IPS-NIHi7 (cell line): ENCODE measurements at regions not wholly inside any gene's neighbourhood (a gene's known extent, or its start where the extent isn't known, plus 50 kb on each side); places are given as distances from the start of the nearest gene placed in this dataset.
"Not testable (repeated sequence)": the region's sequence is repeated elsewhere in the genome, so short reads cannot be mapped to it uniquely, and the experiment has no call there.

Experiments used
- DNase-seq: peaks from one replicate; pipeline ENCODE4 v3.0.0; 2012; ENCODE audit warnings: mixed read lengths; ENCODE audit errors: extremely low spot score

- no peak for DNase-seq
Observed at GRCh38 chr6:113194090-113194489, 663.1 kb upstream of the MARCKS start.

- no peak for DNase-seq
Observed at GRCh38 chr6:113202852-113203714, 654.1 kb upstream of the MARCKS start.

GRCh38 chr6:113203715-113204110 lies 653.4 kb upstream of the MARCKS start:
- DNase-seq, result no peak

- DNase-seq, result no peak
Observed at GRCh38 chr6:113205553-113205952, 651.6 kb upstream of the MARCKS start.

GRCh38 chr6:113208726-113209125 lies 648.4 kb upstream of the MARCKS start:
- no peak for DNase-seq

- no peak for DNase-seq
Observed at GRCh38 chr6:113209315-113209714, 647.8 kb upstream of the MARCKS start.

GRCh38 chr6:113211170-113211569 lies 646.0 kb upstream of the MARCKS start:
- DNase-seq, result no peak

GRCh38 chr6:113219783-113220182 lies 637.4 kb upstream of the MARCKS start:
- DNase-seq, result no peak

- DNase-seq, result no peak
Observed at GRCh38 chr6:113220832-113221231, 636.3 kb upstream of the MARCKS start.

GRCh38 chr6:113221850-113222249 lies 635.3 kb upstream of the MARCKS start:
- DNase-seq, result no peak

GRCh38 chr6:113246186-113246585 lies 611.0 kb upstream of the MARCKS start:
- DNase-seq, result no peak

GRCh38 chr6:113248532-113248931 lies 608.6 kb upstream of the MARCKS start:
- no peak for DNase-seq

- not testable (repeated sequence) for DNase-seq
Observed at GRCh38 chr6:113254194-113254593, 603.0 kb upstream of the MARCKS start.

GRCh38 chr6:113258771-113259170 lies 598.4 kb upstream of the MARCKS start:
- no peak for DNase-seq

- DNase-seq, result no peak
Observed at GRCh38 chr6:113271437-113271836, 585.7 kb upstream of the MARCKS start.

GRCh38 chr6:113276601-113277000 lies 580.5 kb upstream of the MARCKS start:
- no peak for DNase-seq

GRCh38 chr6:113277111-113277510 lies 580.0 kb upstream of the MARCKS start:
- DNase-seq, result no peak

- DNase-seq, result no peak
Observed at GRCh38 chr6:113281014-113281413, 576.1 kb upstream of the MARCKS start.

GRCh38 chr6:113281431-113281830 lies 575.7 kb upstream of the MARCKS start:
- DNase-seq, result no peak

- no peak for DNase-seq
Observed at GRCh38 chr6:113287396-113287795, 569.7 kb upstream of the MARCKS start.

- DNase-seq, result no peak
Observed at GRCh38 chr6:113288409-113288808, 568.7 kb upstream of the MARCKS start.

- DNase-seq, result no peak
Observed at GRCh38 chr6:113289166-113289565, 568.0 kb upstream of the MARCKS start.

- no peak for DNase-seq
Observed at GRCh38 chr6:113290684-113291083, 566.5 kb upstream of the MARCKS start.
